Activated CD4-positive, alpha-beta T cell treated with anti-CD3 and anti-CD28 coated beads, Interleukin-2, Interleukin-4, amounts not matched to agents 100 ng/mL and 50 ng/mL, durations not matched to agents 16 hours and 8 hours (primary cell): ENCODE measurements at regions not wholly inside any gene's neighbourhood (a gene's known extent, or its start where the extent isn't known, plus 50 kb on each side); places are given as distances from the start of the nearest gene placed in this dataset.
"Not testable (repeated sequence)": the region's sequence is repeated elsewhere in the genome, so short reads cannot be mapped to it uniquely, and the experiment has no call there.

Experiments used
- DNase-seq: peaks from one replicate; pipeline ENCODE4 v3.0.0-alpha.2; 2020; ENCODE audit warnings: low spot score

- DNase-seq, result no peak
Observed at GRCh38 chr16:6852643-6853225, 479.9 kb upstream of the RBFOX1 start.

- no peak for DNase-seq
Observed at GRCh38 chr16:6846452-6846851, 486.2 kb upstream of the RBFOX1 start.

GRCh38 chr16:6841392-6841791 lies 491.3 kb upstream of the RBFOX1 start:
- no peak for DNase-seq

- DNase-seq, result no peak
Observed at GRCh38 chr16:6837722-6838121, 494.9 kb upstream of the RBFOX1 start.

GRCh38 chr16:6836766-6837165 lies 495.9 kb upstream of the RBFOX1 start:
- DNase-seq, result no peak

GRCh38 chr16:6835941-6836340 lies 496.7 kb upstream of the RBFOX1 start:
- DNase-seq, result no peak

- no peak for DNase-seq
Observed at GRCh38 chr16:6835516-6835915, 497.1 kb upstream of the RBFOX1 start.

- DNase-seq, result no peak
Observed at GRCh38 chr16:6828690-6829089, 504.0 kb upstream of the RBFOX1 start.

- no peak for DNase-seq
Observed at GRCh38 chr16:6827931-6828330, 504.7 kb upstream of the RBFOX1 start.

- DNase-seq, result no peak
Observed at GRCh38 chr16:6827267-6827666, 505.4 kb upstream of the RBFOX1 start.

- no peak for DNase-seq
Observed at GRCh38 chr16:6822041-6822440, 510.6 kb upstream of the RBFOX1 start.

GRCh38 chr16:6804461-6804860 lies 528.2 kb upstream of the RBFOX1 start:
- no peak for DNase-seq

GRCh38 chr16:6803176-6803575 lies 529.5 kb upstream of the RBFOX1 start:
- DNase-seq, result no peak

GRCh38 chr16:6797223-6797622 lies 535.4 kb upstream of the RBFOX1 start:
- DNase-seq, result no peak

- DNase-seq, result no peak
Observed at GRCh38 chr16:6777624-6778023, 555.0 kb upstream of the RBFOX1 start.

GRCh38 chr16:6775712-6776111 lies 556.9 kb upstream of the RBFOX1 start:
- DNase-seq, result no peak

GRCh38 chr16:6771956-6772355 lies 560.7 kb upstream of the RBFOX1 start:
- DNase-seq, result no peak

GRCh38 chr16:6753553-6753952 lies 579.1 kb upstream of the RBFOX1 start:
- DNase-seq, result no peak

- no peak for DNase-seq
Observed at GRCh38 chr16:6751191-6751590, 581.5 kb upstream of the RBFOX1 start.

- DNase-seq, result no peak
Observed at GRCh38 chr16:6749698-6750097, 582.9 kb upstream of the RBFOX1 start.

- DNase-seq, result not testable (repeated sequence)
Observed at GRCh38 chr16:6736302-6736701, 596.3 kb upstream of the RBFOX1 start.

GRCh38 chr16:6735631-6736030 lies 597.0 kb upstream of the RBFOX1 start:
- DNase-seq, result no peak

- no peak for DNase-seq
Observed at GRCh38 chr16:6732166-6732565, 600.5 kb upstream of the RBFOX1 start.

GRCh38 chr16:6728381-6728780 lies 604.3 kb upstream of the RBFOX1 start:
- DNase-seq, result no peak

GRCh38 chr16:6726621-6727020 lies 606.0 kb upstream of the RBFOX1 start:
- DNase-seq, result no peak
